ENCODE measurements at regions not wholly inside any gene's neighbourhood (a gene's known extent, or its start where the extent isn't known, plus 50 kb on each side); places are given as distances from the start of the nearest gene placed in this dataset.
A peak's percentile ranks its signal among the peaks of the same experiment; 100 is the strongest.

DNA sequence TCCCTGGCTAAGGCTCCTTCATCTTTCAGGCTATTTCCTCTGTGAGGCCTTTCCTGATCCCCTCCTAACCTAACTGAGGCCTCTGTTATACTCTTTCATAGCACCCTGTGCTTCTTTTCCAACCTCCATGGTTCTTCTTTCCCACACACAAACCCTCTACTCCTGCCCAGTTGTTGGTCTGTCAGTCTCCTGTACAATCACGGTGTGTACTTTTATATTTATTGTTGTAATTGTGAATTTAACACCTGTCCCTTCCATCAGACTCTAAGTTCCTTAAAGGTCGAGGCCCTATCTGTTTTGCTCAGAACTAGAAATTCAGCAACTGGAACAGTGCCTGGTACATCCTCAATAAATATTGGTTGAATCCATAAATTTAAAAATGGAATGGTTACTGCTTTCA lies 100.2 kb upstream of the KCNE2 start:
- Mint-ChIP-seq H3K9me3 (peaks cover 16% of the 10 kb centered on the region), H3K4me1 (ENCODE audit: low read depth) (no peaks in the 10 kb centered on the region), H3K4me3 (ENCODE audit: low read depth) (no peak overlapping the region), H3K27ac (no peak overlapping the region), H3K36me3 (ENCODE audit: low read depth) (peaks cover 8% of the 10 kb centered on the region), H3K27me3 (ENCODE audit: low read depth) (peaks cover 6% of the 10 kb centered on the region)
- no peak for DNase-seq (ENCODE audit: low spot score)
- intact Hi-C loops (cut with micrococcal nuclease), result no loop called here

DNA sequence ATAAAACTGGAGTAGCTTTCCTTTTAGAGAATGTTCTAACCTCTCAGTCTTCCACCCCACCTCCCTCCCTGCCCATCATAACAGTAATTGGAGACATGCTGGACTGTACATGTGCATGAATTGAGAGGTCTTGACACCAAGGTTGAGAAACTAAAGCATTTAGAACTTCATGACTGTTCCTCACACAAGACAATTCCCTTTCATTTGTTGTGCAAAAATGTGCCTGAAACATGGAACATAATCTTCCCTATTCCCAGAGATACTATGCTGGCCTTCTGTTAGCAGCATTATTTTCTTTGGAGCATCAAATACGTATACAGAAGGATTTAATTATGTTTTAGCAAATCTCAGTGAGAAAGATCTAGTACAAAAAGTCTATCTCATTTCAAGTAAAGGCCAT lies 97.5 kb upstream of the KCNE2 start:
- H3K4me3 Mint-ChIP-seq (ENCODE audit: low read depth), result no peak overlapping the region
- H3K27ac Mint-ChIP-seq, result no peak overlapping the region
- intact Hi-C loops (cut with micrococcal nuclease), result no loop called here
- peaks cover 8% of the 10 kb centered on the region for H3K36me3 Mint-ChIP-seq (ENCODE audit: low read depth)
- peaks cover 12% of the 10 kb centered on the region for H3K27me3 Mint-ChIP-seq (ENCODE audit: low read depth)
- DNase-seq (ENCODE audit: low spot score), result no peak
- H3K4me1 Mint-ChIP-seq (ENCODE audit: low read depth), result no peaks in the 10 kb centered on the region
- H3K9me3 Mint-ChIP-seq, result peaks cover 12% of the 10 kb centered on the region

DNA sequence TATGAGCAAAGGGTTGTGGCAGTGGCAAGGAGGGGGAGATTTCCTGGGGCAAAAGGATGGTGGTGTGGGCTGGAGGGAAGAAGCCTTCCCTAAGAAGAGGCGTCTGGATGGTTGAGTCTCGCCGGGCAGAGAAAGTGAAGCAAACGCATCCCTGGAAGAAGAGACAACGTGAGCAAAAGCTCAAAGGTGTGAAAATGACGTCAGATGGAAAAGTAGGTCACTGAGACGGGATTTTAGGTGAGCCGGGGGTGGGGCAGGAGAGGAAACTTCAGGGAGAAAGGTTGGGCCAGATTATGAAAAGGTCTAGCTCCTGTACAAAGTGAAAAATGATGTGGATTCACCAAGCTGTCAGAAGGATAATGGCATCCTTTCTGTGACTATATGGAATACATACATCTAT lies 95.3 kb upstream of the KCNE2 start:
- Mint-ChIP-seq H3K4me3 (ENCODE audit: low read depth) (no peak overlapping the region), H3K27ac (no peak overlapping the region), H3K36me3 (ENCODE audit: low read depth) (peaks cover 3% of the 10 kb centered on the region)

DNA sequence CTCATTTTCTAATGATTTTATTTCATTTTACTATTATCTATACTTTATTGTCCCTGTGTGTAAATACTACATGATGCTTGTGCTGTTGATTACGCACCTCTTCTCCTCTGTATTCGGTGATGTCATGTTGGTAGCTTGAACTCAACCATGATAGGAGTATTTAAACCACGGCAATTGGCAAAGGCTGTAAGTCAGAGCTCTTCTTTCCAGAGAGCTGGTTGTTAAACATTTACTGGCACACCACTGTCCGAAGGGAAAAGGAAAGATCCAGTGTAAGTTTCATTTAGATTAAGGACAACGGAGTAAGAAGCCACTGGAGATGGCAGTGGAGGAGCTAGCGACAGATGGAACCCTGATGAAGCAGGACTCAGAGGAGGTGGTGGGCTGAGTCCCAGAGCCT lies 93.4 kb upstream of the KCNE2 start:
- H3K36me3 Mint-ChIP-seq (ENCODE audit: low read depth), result no peaks in the 10 kb centered on the region
- H3K4me3 Mint-ChIP-seq (ENCODE audit: low read depth), result no peak overlapping the region
- H3K4me1 Mint-ChIP-seq (ENCODE audit: low read depth), result peaks cover 2% of the 10 kb centered on the region
- H3K27ac Mint-ChIP-seq, result no peak overlapping the region
- H3K9me3 Mint-ChIP-seq, result peaks cover 4% of the 10 kb centered on the region
- peaks cover 22% of the 10 kb centered on the region for H3K27me3 Mint-ChIP-seq (ENCODE audit: low read depth)
- intact Hi-C loops (cut with micrococcal nuclease), result no loop called here
- no peak for DNase-seq (ENCODE audit: low spot score)

More for the DNA sequence above, 95.3 kb upstream of the KCNE2 start:
- peaks cover 5% of the 10 kb centered on the region for H3K9me3 Mint-ChIP-seq
- DNase-seq (ENCODE audit: low spot score), result no peak
- intact Hi-C loops (cut with micrococcal nuclease), result no loop called here
- peaks cover 17% of the 10 kb centered on the region for H3K27me3 Mint-ChIP-seq (ENCODE audit: low read depth)
- no peaks in the 10 kb centered on the region for H3K4me1 Mint-ChIP-seq (ENCODE audit: low read depth)

DNA sequence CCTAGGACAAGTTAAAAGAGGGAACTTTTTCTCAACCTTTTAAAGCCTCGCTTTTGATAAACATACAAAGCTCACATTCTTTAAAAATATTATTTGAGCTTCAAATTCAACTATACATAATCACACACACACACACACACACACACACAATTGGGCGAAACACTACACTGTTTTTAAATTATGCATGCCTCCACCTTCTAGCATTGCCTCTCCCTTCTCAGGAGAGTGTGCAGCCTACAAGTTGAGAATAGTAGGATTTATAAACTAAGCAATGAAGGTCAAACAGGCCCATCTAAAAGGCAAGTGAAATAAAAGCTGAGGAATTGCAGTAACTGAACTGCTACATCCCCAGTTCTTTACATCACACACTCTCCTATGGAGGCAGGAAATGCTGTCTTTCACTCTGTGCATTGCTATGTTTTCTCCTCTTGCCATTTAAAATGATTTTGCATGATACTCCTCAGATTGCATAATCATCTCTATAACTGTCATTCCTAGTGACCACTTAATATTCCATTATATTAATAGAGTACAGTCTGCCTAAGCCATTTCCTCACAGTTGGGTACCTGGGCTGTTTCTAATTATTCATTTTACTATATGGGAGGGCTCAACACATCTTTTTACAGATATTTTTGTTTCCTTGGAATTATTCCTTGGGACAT lies 92.5 kb upstream of the KCNE2 start:
- DNase-seq (ENCODE audit: low spot score), result no peak
- Mint-ChIP-seq H3K9me3 (peaks cover 4% of the 10 kb centered on the region), H3K27ac (no peak overlapping the region), H3K27me3 (ENCODE audit: low read depth) (peaks cover 22% of the 10 kb centered on the region), H3K4me1 (ENCODE audit: low read depth) (peaks cover 2% of the 10 kb centered on the region), H3K4me3 (ENCODE audit: low read depth) (no peak overlapping the region), H3K36me3 (ENCODE audit: low read depth) (no peaks in the 10 kb centered on the region)
- intact Hi-C loops (cut with micrococcal nuclease), result no loop called here

DNA sequence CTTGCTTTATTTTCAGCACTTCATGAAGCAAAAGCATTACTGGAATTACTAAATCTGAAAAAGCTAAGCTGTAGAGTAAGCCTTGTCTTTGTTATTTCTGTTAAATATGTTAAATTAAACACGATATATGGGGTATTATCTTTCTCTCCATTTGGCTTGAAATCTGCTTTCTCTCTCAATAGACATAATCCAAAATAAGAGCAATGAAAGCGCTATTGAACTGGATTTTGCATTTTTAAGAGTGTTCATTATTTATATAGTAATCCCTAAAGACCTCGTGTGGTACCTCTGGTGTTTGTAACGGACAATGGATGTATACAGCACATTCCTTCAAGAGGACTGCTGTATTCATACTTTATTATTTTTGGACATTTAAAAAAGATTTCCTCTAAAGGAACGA lies 91.5 kb upstream of the KCNE2 start:
- peaks cover 11% of the 10 kb centered on the region for H3K9me3 Mint-ChIP-seq
- intact Hi-C loops (cut with micrococcal nuclease), result no loop called here
- peaks cover 22% of the 10 kb centered on the region for H3K27me3 Mint-ChIP-seq (ENCODE audit: low read depth)
- DNase-seq (ENCODE audit: low spot score), result no peak
- H3K36me3 Mint-ChIP-seq (ENCODE audit: low read depth), result no peaks in the 10 kb centered on the region
- peaks cover 11% of the 10 kb centered on the region for H3K4me1 Mint-ChIP-seq (ENCODE audit: low read depth)
- no peak overlapping the region for H3K4me3 Mint-ChIP-seq (ENCODE audit: low read depth)
- no peak overlapping the region for H3K27ac Mint-ChIP-seq

DNA sequence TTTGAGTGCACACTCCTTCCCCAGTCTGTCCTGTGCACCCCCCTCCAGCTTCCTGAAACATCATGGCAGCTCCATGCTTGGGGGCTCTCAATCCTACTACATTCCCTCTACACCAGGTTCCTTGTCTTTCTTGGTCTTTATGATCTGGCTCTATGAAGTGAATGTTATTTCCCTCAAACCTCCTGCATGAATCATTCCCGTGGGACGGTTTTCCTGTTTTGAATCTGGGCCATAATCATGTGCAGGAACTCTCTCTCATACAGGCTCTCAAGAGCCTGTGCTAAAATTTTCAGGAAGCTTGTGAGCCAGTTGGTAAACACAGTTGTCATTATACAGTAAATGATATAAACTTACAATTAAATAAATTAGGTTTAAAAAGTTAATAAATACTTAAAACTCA lies 89.8 kb upstream of the KCNE2 start:
- Mint-ChIP-seq H3K9me3 (peaks cover 12% of the 10 kb centered on the region), H3K4me1 (ENCODE audit: low read depth) (peaks cover 12% of the 10 kb centered on the region), H3K4me3 (ENCODE audit: low read depth) (no peak overlapping the region), H3K27me3 (ENCODE audit: low read depth) (peaks cover 21% of the 10 kb centered on the region), H3K36me3 (ENCODE audit: low read depth) (no peaks in the 10 kb centered on the region), H3K27ac (no peak overlapping the region)
- intact Hi-C loops (cut with micrococcal nuclease), result no loop called here
- no peak for DNase-seq (ENCODE audit: low spot score)

DNA sequence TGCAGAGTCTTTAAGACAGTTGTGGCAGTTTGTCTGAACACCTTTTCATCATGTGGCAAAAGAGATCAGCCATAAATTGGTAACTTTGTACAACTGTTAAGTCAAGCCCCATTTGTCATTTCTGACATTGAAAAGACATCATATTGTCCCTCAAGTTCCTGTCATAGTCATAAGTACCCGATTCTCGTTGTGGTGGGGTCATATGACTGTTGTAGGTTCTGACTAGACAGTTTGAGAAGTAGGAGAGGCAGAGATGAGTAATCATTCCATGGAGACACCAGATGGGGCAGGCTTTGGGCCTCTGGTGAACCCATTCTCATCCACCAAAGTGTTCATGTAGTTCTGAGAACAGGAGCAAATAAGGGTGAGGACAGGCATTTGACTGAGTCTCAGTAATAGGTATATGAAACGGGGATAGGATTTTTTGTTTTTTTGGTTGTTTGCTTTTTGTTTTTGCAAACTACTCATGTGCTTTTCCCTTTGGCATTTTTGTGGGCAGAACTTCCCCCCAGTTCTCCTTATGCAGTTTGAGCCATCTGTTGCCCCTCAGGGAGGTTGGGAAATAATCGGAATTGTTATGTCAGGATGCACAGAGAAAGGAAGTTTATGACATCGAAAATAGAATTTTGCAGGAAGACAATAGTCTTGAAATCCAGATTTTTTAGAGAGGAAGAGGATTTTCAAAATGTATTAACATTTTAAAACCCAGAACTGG lies 86.9 kb upstream of the KCNE2 start:
- H3K4me1 Mint-ChIP-seq (ENCODE audit: low read depth), result peaks cover 12% of the 10 kb centered on the region
- peaks cover 11% of the 10 kb centered on the region for H3K27me3 Mint-ChIP-seq (ENCODE audit: low read depth)
- no peaks in the 10 kb centered on the region for H3K36me3 Mint-ChIP-seq (ENCODE audit: low read depth)
- intact Hi-C loops (cut with micrococcal nuclease), result loop anchor here (5.0 kb wide), 1 partner anchor 200 kb away; no protein-coding TSS in a partner anchor
- peaks cover 12% of the 10 kb centered on the region for H3K9me3 Mint-ChIP-seq
- no peak overlapping the region for H3K4me3 Mint-ChIP-seq (ENCODE audit: low read depth)
- no peak for DNase-seq (ENCODE audit: low spot score)
- peak overlapping the region; percentile 63 for H3K27ac Mint-ChIP-seq

DNA sequence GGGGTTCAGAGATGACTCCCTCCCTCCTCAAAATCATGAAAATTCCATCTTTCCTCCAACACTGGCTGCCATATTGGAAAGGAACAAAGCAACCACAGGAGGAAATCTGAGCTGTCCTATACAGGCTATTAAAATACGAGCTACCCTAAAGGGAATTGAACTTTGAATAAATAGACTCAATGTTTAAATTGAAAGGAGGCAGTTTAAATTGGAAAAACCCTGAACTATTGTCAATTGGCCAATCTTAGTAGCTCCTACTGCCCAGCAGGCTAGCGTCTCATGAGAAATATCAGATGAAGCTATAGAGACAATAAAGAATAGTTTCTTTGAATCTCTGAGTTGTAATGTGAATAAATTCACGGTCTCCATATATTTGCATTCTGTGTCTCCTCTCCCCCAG lies 85.4 kb upstream of the KCNE2 start:
- peaks cover 6% of the 10 kb centered on the region for H3K27me3 Mint-ChIP-seq (ENCODE audit: low read depth)
- intact Hi-C loops (cut with micrococcal nuclease), result loop anchor here (5.0 kb wide), 1 partner anchor 201 kb away; no protein-coding TSS in a partner anchor
- DNase-seq (ENCODE audit: low spot score), result no peak
- peaks cover 12% of the 10 kb centered on the region for H3K9me3 Mint-ChIP-seq
- no peak overlapping the region for H3K4me3 Mint-ChIP-seq (ENCODE audit: low read depth)
- H3K27ac Mint-ChIP-seq, result no peak overlapping the region
- peaks cover 12% of the 10 kb centered on the region for H3K4me1 Mint-ChIP-seq (ENCODE audit: low read depth)
- H3K36me3 Mint-ChIP-seq (ENCODE audit: low read depth), result no peaks in the 10 kb centered on the region

DNA sequence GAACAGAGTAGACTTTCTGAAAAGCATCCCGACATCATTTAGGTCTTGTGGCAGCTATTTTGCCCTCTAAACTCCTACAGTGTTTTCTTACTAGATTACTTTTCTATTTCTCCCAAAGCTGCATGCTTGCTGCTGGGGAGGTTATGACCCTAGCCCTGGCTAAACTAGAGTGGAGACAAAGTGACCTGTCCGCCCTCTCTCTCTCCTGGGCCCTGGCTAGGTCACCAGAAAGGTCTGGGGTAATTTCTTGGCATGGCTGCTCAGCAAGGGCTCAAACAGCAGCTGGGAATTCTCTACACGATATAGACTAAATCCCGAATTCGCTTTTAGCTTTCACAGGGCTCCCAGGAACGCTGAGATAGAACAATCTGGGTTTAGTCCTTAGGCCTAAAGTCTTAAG lies 84.5 kb upstream of the KCNE2 start:
- Mint-ChIP-seq H3K27ac (no peak overlapping the region), H3K36me3 (ENCODE audit: low read depth) (no peaks in the 10 kb centered on the region), H3K4me1 (ENCODE audit: low read depth) (peaks cover 10% of the 10 kb centered on the region), H3K27me3 (ENCODE audit: low read depth) (no peaks in the 10 kb centered on the region), H3K4me3 (ENCODE audit: low read depth) (no peak overlapping the region), H3K9me3 (peaks cover 7% of the 10 kb centered on the region)
- intact Hi-C loops (cut with micrococcal nuclease), result loop anchor here (5.0 kb wide), 1 partner anchor 202 kb away; no protein-coding TSS in a partner anchor
- DNase-seq (ENCODE audit: low spot score), result no peak

DNA sequence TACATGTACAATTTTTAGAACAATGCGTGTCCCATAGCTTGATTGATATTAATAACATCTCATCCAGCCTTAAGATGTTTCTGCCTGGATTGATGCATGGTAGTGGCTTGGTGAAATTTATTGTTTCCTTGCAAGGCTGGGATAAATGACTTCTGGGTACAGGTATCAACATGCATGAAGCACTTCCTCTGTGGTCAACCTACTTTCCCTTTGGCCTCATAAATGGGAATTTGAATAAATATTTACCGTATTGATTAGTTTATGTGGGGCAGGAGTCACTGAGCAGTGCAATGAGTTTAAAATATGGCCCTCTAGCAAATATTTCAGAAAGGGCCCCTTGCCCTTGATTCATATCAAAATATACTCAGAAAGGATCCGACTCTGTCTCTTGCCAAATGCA lies 83.9 kb upstream of the KCNE2 start:
- peaks cover 7% of the 10 kb centered on the region for H3K9me3 Mint-ChIP-seq
- intact Hi-C loops (cut with micrococcal nuclease), result loop anchor here (5.0 kb wide), 1 partner anchor 203 kb away; no protein-coding TSS in a partner anchor
- H3K27ac Mint-ChIP-seq, result no peak overlapping the region

DNA sequence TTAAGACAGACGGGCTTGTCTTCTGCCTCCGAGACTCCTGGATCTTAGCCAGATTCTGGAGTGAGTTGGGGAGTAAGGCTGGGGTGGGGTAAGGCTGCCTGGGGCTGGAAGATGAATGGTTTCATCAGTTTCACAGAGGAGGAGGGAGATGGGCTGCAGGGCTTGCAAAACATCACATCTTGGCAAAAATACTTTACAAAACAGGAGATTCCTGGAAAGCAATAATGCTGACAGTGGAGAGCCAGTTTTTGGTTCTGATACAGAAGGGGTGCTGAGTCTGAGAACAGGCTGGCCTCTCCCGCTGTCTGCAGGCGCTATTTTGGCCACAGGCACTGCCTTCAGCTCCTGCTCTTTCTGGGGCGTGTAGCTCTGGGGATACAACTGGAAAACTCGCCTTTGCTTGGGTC lies 83.4 kb upstream of the KCNE2 start:
- intact Hi-C loops (cut with micrococcal nuclease), result no loop called here
- H3K27me3 Mint-ChIP-seq (ENCODE audit: low read depth), result no peaks in the 10 kb centered on the region
- H3K27ac Mint-ChIP-seq, result no peak overlapping the region
- H3K36me3 Mint-ChIP-seq (ENCODE audit: low read depth), result no peaks in the 10 kb centered on the region
- peaks cover 10% of the 10 kb centered on the region for H3K4me1 Mint-ChIP-seq (ENCODE audit: low read depth)
- H3K4me3 Mint-ChIP-seq (ENCODE audit: low read depth), result no peak overlapping the region
- peaks cover 7% of the 10 kb centered on the region for H3K9me3 Mint-ChIP-seq
- DNase-seq (ENCODE audit: low spot score), result no peak

More for the DNA sequence above, 83.9 kb upstream of the KCNE2 start:
- Mint-ChIP-seq H3K4me3 (ENCODE audit: low read depth) (no peak overlapping the region), H3K36me3 (ENCODE audit: low read depth) (no peaks in the 10 kb centered on the region), H3K27me3 (ENCODE audit: low read depth) (no peaks in the 10 kb centered on the region), H3K4me1 (ENCODE audit: low read depth) (peaks cover 10% of the 10 kb centered on the region)
- no peak for DNase-seq (ENCODE audit: low spot score)

DNA sequence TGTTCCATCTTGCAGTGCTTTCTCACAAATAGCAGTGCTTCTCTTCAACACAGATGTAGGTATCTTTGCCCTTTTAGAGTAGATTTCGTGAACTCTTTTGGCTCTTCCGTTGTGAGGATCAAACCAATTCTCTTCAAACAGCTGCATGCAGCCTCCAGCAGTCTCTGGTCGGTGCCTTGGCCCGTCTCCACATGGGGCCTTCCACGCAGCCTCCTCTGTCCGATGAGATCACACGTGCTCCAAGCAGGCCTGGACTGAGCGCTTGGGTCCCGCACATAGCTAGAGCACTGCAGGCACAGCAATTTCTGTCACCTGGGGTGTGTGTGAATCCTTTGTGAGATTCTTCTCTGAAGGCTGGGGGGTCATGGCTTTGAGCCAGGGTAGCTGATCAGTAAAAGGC lies 82.8 kb upstream of the KCNE2 start:
- H3K27ac Mint-ChIP-seq, result no peak overlapping the region
- no peaks in the 10 kb centered on the region for H3K27me3 Mint-ChIP-seq (ENCODE audit: low read depth)
- no peak overlapping the region for H3K4me3 Mint-ChIP-seq (ENCODE audit: low read depth)
- no peak for DNase-seq (ENCODE audit: low spot score)
- intact Hi-C loops (cut with micrococcal nuclease), result no loop called here
- peaks cover 9% of the 10 kb centered on the region for H3K9me3 Mint-ChIP-seq
- no peaks in the 10 kb centered on the region for H3K36me3 Mint-ChIP-seq (ENCODE audit: low read depth)
- H3K4me1 Mint-ChIP-seq (ENCODE audit: low read depth), result peaks cover 10% of the 10 kb centered on the region
